SK-N-SH treated with all-trans-retinoic acid at 6 μM for 48 hours (cell line): ENCODE measurements at regions not wholly inside any gene's neighbourhood (a gene's known extent, or its start where the extent isn't known, plus 50 kb on each side); places are given as distances from the start of the nearest gene placed in this dataset.

ENCODE experiments used
- ATAC-seq: fragments of 200-7000 bp; cut with Tn5 transposase; 3 replicates; pipeline ENCODE4 v1.9.1; 2020; ENCODE audit warnings: mild to moderate bottlenecking, moderate library complexity
- ARNTL ChIP-seq: fragments of 450-650 bp; formaldehyde crosslinking; IDR thresholded peaks from 2 replicates; pipeline ENCODE4 v1.5.0; 2020; ENCODE audit warnings: low read depth, mild to moderate bottlenecking, moderate library complexity, borderline replicate concordance
- BACH2 ChIP-seq: fragments of 250-450 bp; sonication (Bioruptor Pico); IDR thresholded peaks from 2 replicates; pipeline ENCODE4 v1.9.0; 2021; ENCODE audit warnings: mild to moderate bottlenecking, borderline replicate concordance
- CSDC2 ChIP-seq: fragments of 250-450 bp; sonication (Bioruptor Pico); IDR thresholded peaks from 2 replicates; pipeline ENCODE4 v1.5.0; 2020; ENCODE audit warnings: mild to moderate bottlenecking, moderate library complexity
- ESRRG ChIP-seq: fragments of 250-450 bp; sonication (Bioruptor Pico); IDR thresholded peaks from 2 replicates; pipeline ENCODE4 v1.6.1; 2021; ENCODE audit warnings: mild to moderate bottlenecking
- GLIS3 ChIP-seq: fragments of 250-450 bp; sonication (Bioruptor Pico); IDR thresholded peaks from 2 replicates; pipeline ENCODE4 v1.5.0; 2020; ENCODE audit warnings: mild to moderate bottlenecking, moderate library complexity
- ISL1 ChIP-seq: fragments of 250-450 bp; sonication (Bioruptor Pico); IDR thresholded peaks from 2 replicates; pipeline ENCODE4 v2.1.2; 2022; ENCODE audit warnings: mild to moderate bottlenecking, moderate library complexity
- PATZ1 ChIP-seq: fragments of 250-450 bp; sonication (Bioruptor Pico); IDR thresholded peaks from 2 replicates; pipeline ENCODE4 v1.8.0; 2020; ENCODE audit warnings: mild to moderate bottlenecking, moderate library complexity, borderline replicate concordance
- POU6F1 ChIP-seq: fragments of 250-450 bp; sonication (Bioruptor Pico); IDR thresholded peaks from 2 replicates; pipeline ENCODE4 v1.8.0; 2021; ENCODE audit warnings: low read depth, mild to moderate bottlenecking, moderate library complexity, borderline replicate concordance
- RARB ChIP-seq: fragments of 250-450 bp; sonication (Bioruptor Pico); IDR thresholded peaks from 2 replicates; pipeline ENCODE4 v1.8.0; 2021; ENCODE audit warnings: mild to moderate bottlenecking, moderate library complexity
- SNAI2 ChIP-seq: fragments of 250-450 bp; sonication (Bioruptor Pico); IDR thresholded peaks from 2 replicates; pipeline ENCODE4 v1.5.0; 2020; ENCODE audit warnings: mild to moderate bottlenecking, moderate library complexity
- TCF4 ChIP-seq: fragments of 250-450 bp; sonication (Bioruptor Pico); IDR thresholded peaks from 2 replicates; pipeline ENCODE4 v1.8.0; 2021; ENCODE audit warnings: mild to moderate bottlenecking, moderate library complexity, borderline replicate concordance
- TOX ChIP-seq: fragments of 250-450 bp; sonication (Bioruptor Pico); IDR thresholded peaks from 2 replicates; pipeline ENCODE4 v1.8.0; 2021; ENCODE audit warnings: mild to moderate bottlenecking, moderate library complexity, borderline replicate concordance
- ZC3H10 ChIP-seq: fragments of 250-450 bp; sonication (Bioruptor Pico); IDR thresholded peaks from 2 replicates; pipeline ENCODE4 v1.5.1; 2021; ENCODE audit warnings: mild to moderate bottlenecking, moderate library complexity
- ZFP3 ChIP-seq: fragments of 250-450 bp; sonication (Bioruptor Pico); IDR thresholded peaks from 2 replicates; pipeline ENCODE4 v1.5.0; 2020; ENCODE audit warnings: mild to moderate bottlenecking, moderate library complexity
- ZFP30 ChIP-seq: fragments of 450-650 bp; formaldehyde crosslinking; IDR thresholded peaks from 2 replicates; pipeline ENCODE4 v1.5.0; 2022; ENCODE audit warnings: mild to moderate bottlenecking, moderate library complexity
- ZNF565 ChIP-seq: fragments of 450-650 bp; formaldehyde crosslinking; conservative IDR thresholded peaks from 2 replicates; pipeline ENCODE4 v1.5.0; 2020; ENCODE audit warnings: low read depth, mild to moderate bottlenecking, moderate library complexity
- ZNF70 ChIP-seq: fragments of 450-650 bp; formaldehyde crosslinking; IDR thresholded peaks from 2 replicates; pipeline ENCODE4 v1.5.0; 2020; ENCODE audit warnings: mild to moderate bottlenecking, moderate library complexity
- ZNF8 ChIP-seq: fragments of 450-650 bp; formaldehyde crosslinking; IDR thresholded peaks from 2 replicates; pipeline ENCODE4 v1.5.0; 2020; ENCODE audit warnings: mild to moderate bottlenecking, moderate library complexity
- TF ChIP-seq, protein P1 (sequence below): fragments of 250-450 bp; sonication (Bioruptor Pico); IDR thresholded peaks from 2 replicates; pipeline ENCODE4 v1.5.1; 2021; ENCODE audit warnings: mild to moderate bottlenecking, moderate library complexity
- TF ChIP-seq, protein P2 (sequence below): fragments of 250-450 bp; sonication (Bioruptor Pico); IDR thresholded peaks from 2 replicates; pipeline ENCODE4 v1.5.0; 2020; ENCODE audit warnings: mild to moderate bottlenecking, moderate library complexity
- TF ChIP-seq, protein P3 (sequence below): fragments of 250-450 bp; sonication (Bioruptor Pico); IDR thresholded peaks from 2 replicates; pipeline ENCODE4 v1.5.1; 2020; ENCODE audit warnings: low read depth, mild to moderate bottlenecking, moderate library complexity

DNA sequence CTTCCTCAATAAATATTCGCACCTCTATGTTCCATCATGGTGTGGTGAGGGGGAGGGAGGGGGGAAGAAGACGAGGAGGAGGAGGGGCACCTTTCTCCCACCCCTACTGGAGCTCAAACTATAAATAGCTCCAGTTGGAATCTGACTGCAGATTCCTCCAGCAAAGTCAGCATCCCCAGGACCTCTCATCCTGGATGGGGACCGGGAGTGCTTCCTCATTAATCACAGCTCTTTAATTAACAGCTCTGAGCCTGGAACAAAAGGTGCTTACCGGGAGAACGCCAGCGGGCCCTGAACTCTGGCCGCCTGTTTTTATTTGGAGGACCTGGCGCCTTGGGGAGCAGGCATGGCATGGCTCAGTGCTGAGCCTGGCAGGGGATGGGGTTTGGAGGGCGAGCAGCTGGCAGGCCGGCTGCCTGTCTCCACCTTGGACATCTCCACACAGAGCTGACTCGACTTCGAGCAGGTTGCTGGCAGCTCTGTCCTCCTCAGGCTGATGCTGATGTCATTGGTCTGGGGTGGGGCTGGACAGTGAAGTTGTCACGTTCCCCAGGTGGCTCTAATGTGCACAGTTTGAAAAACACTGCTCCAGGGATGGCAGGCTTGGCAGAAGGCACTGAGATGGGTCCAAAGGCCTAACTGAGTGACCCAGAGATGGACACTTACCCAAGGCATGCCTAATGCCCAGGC lies 180.4 kb downstream of the DHX35 start:
- no peak for ATAC-seq
- TF ChIP-seq PATZ1 (CRISPR knock-in tag), result no peak
- no peak for TF ChIP-seq ZFP3
- TF ChIP-seq ZFP30 (CRISPR knock-in tag), result no peak
- TF ChIP-seq ZNF565 (CRISPR knock-in tag), result no peak
- no peak for TF ChIP-seq POU6F1 (CRISPR knock-in tag)
- TF ChIP-seq ZNF70 (CRISPR knock-in tag), result no peak

- ATAC-seq, result no peak
- TF ChIP-seq BACH2 (CRISPR knock-in tag), result no peak
- no peak for TF ChIP-seq RARB (CRISPR knock-in tag)
- no peak for TF ChIP-seq ZC3H10 (CRISPR knock-in tag)
- no peak for TF ChIP-seq ISL1
- TF ChIP-seq, protein P1, sequence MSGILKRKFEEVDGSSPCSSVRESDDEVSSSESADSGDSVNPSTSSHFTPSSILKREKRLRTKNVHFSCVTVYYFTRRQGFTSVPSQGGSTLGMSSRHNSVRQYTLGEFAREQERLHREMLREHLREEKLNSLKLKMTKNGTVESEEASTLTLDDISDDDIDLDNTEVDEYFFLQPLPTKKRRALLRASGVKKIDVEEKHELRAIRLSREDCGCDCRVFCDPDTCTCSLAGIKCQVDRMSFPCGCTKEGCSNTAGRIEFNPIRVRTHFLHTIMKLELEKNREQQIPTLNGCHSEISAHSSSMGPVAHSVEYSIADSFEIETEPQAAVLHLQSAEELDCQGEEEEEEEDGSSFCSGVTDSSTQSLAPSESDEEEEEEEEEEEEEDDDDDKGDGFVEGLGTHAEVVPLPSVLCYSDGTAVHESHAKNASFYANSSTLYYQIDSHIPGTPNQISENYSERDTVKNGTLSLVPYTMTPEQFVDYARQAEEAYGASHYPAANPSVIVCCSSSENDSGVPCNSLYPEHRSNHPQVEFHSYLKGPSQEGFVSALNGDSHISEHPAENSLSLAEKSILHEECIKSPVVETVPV (CRISPR knock-in tag), result no peak
- TF ChIP-seq PATZ1 (CRISPR knock-in tag), result no peak
- no peak for TF ChIP-seq ARNTL (CRISPR knock-in tag)
- TF ChIP-seq TCF4, result no peak
- TF ChIP-seq GLIS3 (CRISPR knock-in tag), result no peak
- TF ChIP-seq POU6F1 (CRISPR knock-in tag), result no peak
- no peak for TF ChIP-seq ZNF565 (CRISPR knock-in tag)
- no peak for TF ChIP-seq ZNF70 (CRISPR knock-in tag)
- no peak for TF ChIP-seq ESRRG (CRISPR knock-in tag)
- no peak for TF ChIP-seq ZNF8
- TF ChIP-seq ZFP30 (CRISPR knock-in tag), result no peak
- no peak for TF ChIP-seq CSDC2
- TF ChIP-seq, protein P2, sequence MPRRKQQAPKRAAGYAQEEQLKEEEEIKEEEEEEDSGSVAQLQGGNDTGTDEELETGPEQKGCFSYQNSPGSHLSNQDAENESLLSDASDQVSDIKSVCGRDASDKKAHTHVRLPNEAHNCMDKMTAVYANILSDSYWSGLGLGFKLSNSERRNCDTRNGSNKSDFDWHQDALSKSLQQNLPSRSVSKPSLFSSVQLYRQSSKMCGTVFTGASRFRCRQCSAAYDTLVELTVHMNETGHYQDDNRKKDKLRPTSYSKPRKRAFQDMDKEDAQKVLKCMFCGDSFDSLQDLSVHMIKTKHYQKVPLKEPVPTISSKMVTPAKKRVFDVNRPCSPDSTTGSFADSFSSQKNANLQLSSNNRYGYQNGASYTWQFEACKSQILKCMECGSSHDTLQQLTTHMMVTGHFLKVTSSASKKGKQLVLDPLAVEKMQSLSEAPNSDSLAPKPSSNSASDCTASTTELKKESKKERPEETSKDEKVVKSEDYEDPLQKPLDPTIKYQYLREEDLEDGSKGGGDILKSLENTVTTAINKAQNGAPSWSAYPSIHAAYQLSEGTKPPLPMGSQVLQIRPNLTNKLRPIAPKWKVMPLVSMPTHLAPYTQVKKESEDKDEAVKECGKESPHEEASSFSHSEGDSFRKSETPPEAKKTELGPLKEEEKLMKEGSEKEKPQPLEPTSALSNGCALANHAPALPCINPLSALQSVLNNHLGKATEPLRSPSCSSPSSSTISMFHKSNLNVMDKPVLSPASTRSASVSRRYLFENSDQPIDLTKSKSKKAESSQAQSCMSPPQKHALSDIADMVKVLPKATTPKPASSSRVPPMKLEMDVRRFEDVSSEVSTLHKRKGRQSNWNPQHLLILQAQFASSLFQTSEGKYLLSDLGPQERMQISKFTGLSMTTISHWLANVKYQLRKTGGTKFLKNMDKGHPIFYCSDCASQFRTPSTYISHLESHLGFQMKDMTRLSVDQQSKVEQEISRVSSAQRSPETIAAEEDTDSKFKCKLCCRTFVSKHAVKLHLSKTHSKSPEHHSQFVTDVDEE (CRISPR knock-in tag), result no peak
- TF ChIP-seq ZFP3, result no peak
- TF ChIP-seq, all 23 proteins: peak for 0
These were observed 175.2 kb downstream of the DHX35 start for GRCh38 chr20:39137299-39137698.

DNA sequence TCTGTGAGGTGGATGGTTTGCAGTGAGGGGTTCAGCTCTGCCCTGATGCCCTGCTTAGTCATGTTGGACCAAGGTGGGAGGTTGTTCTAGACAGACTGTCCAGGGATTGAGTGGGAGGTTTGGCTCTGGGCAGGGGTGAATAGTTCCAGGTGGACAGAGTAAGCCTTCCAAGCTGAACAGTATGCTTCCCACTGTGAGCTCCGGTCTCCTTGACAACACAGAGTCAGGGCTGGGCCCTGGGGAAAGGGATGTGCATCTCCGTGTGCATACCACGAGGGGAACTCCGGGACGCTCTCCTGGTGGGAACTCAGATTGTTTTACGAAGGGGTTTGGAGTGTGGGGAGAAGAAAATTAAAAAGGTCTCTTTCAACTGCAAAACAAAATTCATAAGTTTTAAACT lies 174.7 kb downstream of the DHX35 start:
- no peak for TF ChIP-seq SNAI2 (CRISPR knock-in tag)
- no peak for TF ChIP-seq BACH2 (CRISPR knock-in tag)
- TF ChIP-seq, protein P3, sequence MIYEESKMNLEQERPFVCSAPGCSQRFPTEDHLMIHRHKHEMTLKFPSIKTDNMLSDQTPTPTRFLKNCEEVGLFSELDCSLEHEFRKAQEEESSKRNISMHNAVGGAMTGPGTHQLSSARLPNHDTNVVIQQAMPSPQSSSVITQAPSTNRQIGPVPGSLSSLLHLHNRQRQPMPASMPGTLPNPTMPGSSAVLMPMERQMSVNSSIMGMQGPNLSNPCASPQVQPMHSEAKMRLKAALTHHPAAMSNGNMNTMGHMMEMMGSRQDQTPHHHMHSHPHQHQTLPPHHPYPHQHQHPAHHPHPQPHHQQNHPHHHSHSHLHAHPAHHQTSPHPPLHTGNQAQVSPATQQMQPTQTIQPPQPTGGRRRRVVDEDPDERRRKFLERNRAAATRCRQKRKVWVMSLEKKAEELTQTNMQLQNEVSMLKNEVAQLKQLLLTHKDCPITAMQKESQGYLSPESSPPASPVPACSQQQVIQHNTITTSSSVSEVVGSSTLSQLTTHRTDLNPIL, result no peak
- TF ChIP-seq ISL1, result no peak
- TF ChIP-seq, protein P2 (CRISPR knock-in tag), result no peak
- TF ChIP-seq TOX, result no peak
- no peak for TF ChIP-seq ZNF565 (CRISPR knock-in tag)
- TF ChIP-seq ZNF70 (CRISPR knock-in tag), result no peak
- ATAC-seq, result no peak
